ENCODE measurements at regions not wholly inside any gene's neighbourhood (a gene's known extent, or its start where the extent isn't known, plus 50 kb on each side); places are given as distances from the start of the nearest gene placed in this dataset.

DNA sequence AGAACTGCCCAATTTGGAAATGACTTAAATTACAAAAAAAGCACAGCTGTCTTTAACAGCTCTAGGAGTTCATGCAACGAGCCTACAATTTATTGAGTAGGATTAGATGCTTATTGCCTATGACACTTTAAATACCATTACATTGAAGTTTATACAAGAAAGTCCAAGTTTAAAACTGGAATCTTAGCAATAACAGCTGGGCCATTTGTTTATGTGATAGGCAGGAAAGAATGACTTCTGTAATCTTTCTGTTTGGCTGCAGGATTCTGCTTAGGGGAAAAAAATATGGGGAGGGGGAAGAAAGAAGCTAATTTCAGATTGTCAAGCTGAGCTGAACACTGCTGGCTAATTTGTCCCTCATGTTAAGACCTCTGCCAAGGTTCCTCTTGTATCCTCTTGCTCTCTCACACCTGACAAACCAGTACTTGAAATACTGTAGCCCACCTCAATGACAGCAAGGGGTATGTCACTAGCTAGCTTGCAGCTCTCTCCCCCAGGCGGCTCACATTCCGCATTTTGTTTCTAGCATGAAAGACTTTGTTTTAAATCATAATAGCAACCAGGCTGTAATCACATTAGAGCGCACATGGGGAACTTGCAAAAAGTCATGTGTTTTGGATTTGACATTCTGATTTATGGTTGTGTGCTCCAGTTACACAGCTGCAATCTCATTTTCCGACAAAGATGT lies 384.8 kb downstream of the BMP4 start:
- Histone ChIP-seq H4K20me1 (ENCODE audit: control insufficient read depth, insufficient read depth, low read depth, low read length) (no peaks in the 10 kb centered on the region), H3K79me2 (ENCODE audit: control insufficient read depth, low read length) (no peaks in the 10 kb centered on the region), H3K4me3 (ENCODE audit: low read length) (no peak overlapping the region), H3K4me1 (ENCODE audit: control insufficient read depth, low read length) (no peaks in the 10 kb centered on the region), H3K9me3 (ENCODE audit: control insufficient read depth, insufficient read depth, low read length) (no peaks in the 10 kb centered on the region), H3K4me2 (ENCODE audit: low read length) (no peak overlapping the region), H3F3A (ENCODE audit: control insufficient read depth, insufficient read depth) (no peaks in the 10 kb centered on the region), H3K9me2 (replicated peaks; ENCODE audit: control insufficient read depth, low read length) (no peaks in the 10 kb centered on the region), H3K36me3 (ENCODE audit: control insufficient read depth, low read length) (no peaks in the 10 kb centered on the region), H3K27me3 (ENCODE audit: control insufficient read depth, low read length) (no peaks in the 10 kb centered on the region), H3K27ac (ENCODE audit: low read depth, low read length) (no peak overlapping the region)
- TF ChIP-seq, protein P1, sequence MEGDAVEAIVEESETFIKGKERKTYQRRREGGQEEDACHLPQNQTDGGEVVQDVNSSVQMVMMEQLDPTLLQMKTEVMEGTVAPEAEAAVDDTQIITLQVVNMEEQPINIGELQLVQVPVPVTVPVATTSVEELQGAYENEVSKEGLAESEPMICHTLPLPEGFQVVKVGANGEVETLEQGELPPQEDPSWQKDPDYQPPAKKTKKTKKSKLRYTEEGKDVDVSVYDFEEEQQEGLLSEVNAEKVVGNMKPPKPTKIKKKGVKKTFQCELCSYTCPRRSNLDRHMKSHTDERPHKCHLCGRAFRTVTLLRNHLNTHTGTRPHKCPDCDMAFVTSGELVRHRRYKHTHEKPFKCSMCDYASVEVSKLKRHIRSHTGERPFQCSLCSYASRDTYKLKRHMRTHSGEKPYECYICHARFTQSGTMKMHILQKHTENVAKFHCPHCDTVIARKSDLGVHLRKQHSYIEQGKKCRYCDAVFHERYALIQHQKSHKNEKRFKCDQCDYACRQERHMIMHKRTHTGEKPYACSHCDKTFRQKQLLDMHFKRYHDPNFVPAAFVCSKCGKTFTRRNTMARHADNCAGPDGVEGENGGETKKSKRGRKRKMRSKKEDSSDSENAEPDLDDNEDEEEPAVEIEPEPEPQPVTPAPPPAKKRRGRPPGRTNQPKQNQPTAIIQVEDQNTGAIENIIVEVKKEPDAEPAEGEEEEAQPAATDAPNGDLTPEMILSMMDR (IDR thresholded peaks at IDR 0.05; ENCODE audit: low read depth, low read length, poor library complexity, severe bottlenecking) = no peak
- TF ChIP-seq EZH2phosphoT487 (IDR thresholded peaks at IDR 0.05; ENCODE audit: borderline replicate concordance, low read length) = no peak

- no peaks in the 10 kb centered on the region for H3K9me3 ChIP-seq (ENCODE audit: control insufficient read depth, insufficient read depth, low read length)
- H3K79me2 ChIP-seq (ENCODE audit: control insufficient read depth, low read length) = no peaks in the 10 kb centered on the region
- no peak for TF ChIP-seq EZH2phosphoT487 (IDR thresholded peaks at IDR 0.05; ENCODE audit: borderline replicate concordance, low read length)
- TF ChIP-seq, protein P1 (IDR thresholded peaks at IDR 0.05; ENCODE audit: low read depth, low read length, poor library complexity, severe bottlenecking) = no peak
- no peak overlapping the region for H3K27ac ChIP-seq (ENCODE audit: low read depth, low read length)
- no peak overlapping the region for H3K4me3 ChIP-seq (ENCODE audit: low read length)
- no peaks in the 10 kb centered on the region for H3K27me3 ChIP-seq (ENCODE audit: control insufficient read depth, low read length)
- no peaks in the 10 kb centered on the region for H4K20me1 ChIP-seq (ENCODE audit: control insufficient read depth, insufficient read depth, low read depth, low read length)
- H3F3A ChIP-seq (ENCODE audit: control insufficient read depth, insufficient read depth) = no peaks in the 10 kb centered on the region
- H3K36me3 ChIP-seq (ENCODE audit: control insufficient read depth, low read length) = no peaks in the 10 kb centered on the region
- no peaks in the 10 kb centered on the region for H3K4me1 ChIP-seq (ENCODE audit: control insufficient read depth, low read length)
- no peaks in the 10 kb centered on the region for H3K9me2 ChIP-seq (replicated peaks; ENCODE audit: control insufficient read depth, low read length)
- no peak overlapping the region for H3K4me2 ChIP-seq (ENCODE audit: low read length)
Observed at GRCh38 chr14:53570411-53571387, 385.9 kb downstream of the BMP4 start.

GRCh38 chr14:53569446-53569845 lies 387.2 kb downstream of the BMP4 start:
- TF ChIP-seq, protein P1 (IDR thresholded peaks at IDR 0.05; ENCODE audit: low read depth, low read length, poor library complexity, severe bottlenecking) = no peak
- TF ChIP-seq EZH2phosphoT487 (IDR thresholded peaks at IDR 0.05; ENCODE audit: borderline replicate concordance, low read length) = no peak
- Histone ChIP-seq H3K36me3 (ENCODE audit: control insufficient read depth, low read length) (no peaks in the 10 kb centered on the region), H3K4me2 (ENCODE audit: low read length) (no peak overlapping the region), H3K9me3 (ENCODE audit: control insufficient read depth, insufficient read depth, low read length) (no peaks in the 10 kb centered on the region), H3K27ac (ENCODE audit: low read depth, low read length) (no peak overlapping the region), H3K27me3 (ENCODE audit: control insufficient read depth, low read length) (no peaks in the 10 kb centered on the region), H3K9me2 (replicated peaks; ENCODE audit: control insufficient read depth, low read length) (no peaks in the 10 kb centered on the region), H3F3A (ENCODE audit: control insufficient read depth, insufficient read depth) (no peaks in the 10 kb centered on the region), H4K20me1 (ENCODE audit: control insufficient read depth, insufficient read depth, low read depth, low read length) (no peaks in the 10 kb centered on the region), H3K4me1 (ENCODE audit: control insufficient read depth, low read length) (no peaks in the 10 kb centered on the region), H3K79me2 (ENCODE audit: control insufficient read depth, low read length) (no peaks in the 10 kb centered on the region), H3K4me3 (ENCODE audit: low read length) (no peak overlapping the region)

Measured in DOHH2 (cell line).